SU-DHL-6 (cell line): ENCODE measurements at regions not wholly inside any gene's neighbourhood (a gene's known extent, or its start where the extent isn't known, plus 50 kb on each side); places are given as distances from the start of the nearest gene placed in this dataset.

Experiments used
- EZH2phosphoT487 ChIP-seq: fragments of 200-600 bp; sonication (generic), shearing (Covaris generic); conservative IDR thresholded peaks from 2 replicates; pipeline ENCODE4 v1.6.1; 2018; ENCODE audit warnings: mild to moderate bottlenecking, antibody characterized with exemption, low read length, moderate library complexity, mixed read lengths
- TF ChIP-seq, protein P1 (sequence below): fragments of 200-600 bp; sonication (generic); IDR thresholded peaks from one replicate; pipeline ENCODE4 v1.5.1; 2017; ENCODE audit warnings: antibody characterized with exemption, mild to moderate bottlenecking, low read length, moderate library complexity; ENCODE audit not compliant: insufficient read depth, poor library complexity, severe bottlenecking

DNA sequence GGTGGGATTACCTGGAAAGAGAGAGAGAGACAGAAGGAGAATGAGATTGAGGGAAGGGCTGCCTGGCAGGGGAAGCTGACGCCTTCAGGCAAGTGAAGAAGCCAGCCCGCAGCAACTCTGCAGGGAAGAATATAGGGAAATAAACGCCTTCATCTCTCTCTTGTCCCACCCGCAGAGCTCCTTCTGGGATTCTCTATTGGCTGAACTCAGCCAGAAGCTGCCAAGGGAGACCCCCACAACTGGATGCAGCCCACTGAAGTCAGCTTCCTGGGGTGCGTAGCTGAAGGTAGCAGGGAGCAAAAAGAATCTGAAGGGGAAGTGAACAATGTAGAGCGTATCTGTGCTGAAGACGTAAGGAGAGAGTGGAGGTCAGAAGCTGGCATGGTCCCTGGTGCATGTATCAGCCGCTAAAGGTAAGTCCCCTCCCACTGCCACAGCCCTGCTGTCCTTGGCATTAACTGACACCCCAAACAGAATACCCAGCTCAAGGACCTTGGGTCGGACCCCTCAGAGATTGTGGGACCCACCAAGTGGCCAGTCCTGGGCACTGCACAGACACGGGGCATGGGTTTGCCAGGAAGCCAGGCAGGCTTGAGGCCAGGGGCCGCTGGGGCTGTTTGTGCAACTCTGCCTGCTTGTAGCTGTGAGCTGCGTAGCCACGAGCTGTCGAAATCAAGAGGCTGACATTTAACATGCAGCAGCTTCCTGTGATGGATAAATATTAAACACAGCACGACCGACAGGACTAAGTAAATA, 469.9 kb downstream of the MN1 start:
- TF ChIP-seq, protein P1, sequence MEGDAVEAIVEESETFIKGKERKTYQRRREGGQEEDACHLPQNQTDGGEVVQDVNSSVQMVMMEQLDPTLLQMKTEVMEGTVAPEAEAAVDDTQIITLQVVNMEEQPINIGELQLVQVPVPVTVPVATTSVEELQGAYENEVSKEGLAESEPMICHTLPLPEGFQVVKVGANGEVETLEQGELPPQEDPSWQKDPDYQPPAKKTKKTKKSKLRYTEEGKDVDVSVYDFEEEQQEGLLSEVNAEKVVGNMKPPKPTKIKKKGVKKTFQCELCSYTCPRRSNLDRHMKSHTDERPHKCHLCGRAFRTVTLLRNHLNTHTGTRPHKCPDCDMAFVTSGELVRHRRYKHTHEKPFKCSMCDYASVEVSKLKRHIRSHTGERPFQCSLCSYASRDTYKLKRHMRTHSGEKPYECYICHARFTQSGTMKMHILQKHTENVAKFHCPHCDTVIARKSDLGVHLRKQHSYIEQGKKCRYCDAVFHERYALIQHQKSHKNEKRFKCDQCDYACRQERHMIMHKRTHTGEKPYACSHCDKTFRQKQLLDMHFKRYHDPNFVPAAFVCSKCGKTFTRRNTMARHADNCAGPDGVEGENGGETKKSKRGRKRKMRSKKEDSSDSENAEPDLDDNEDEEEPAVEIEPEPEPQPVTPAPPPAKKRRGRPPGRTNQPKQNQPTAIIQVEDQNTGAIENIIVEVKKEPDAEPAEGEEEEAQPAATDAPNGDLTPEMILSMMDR: no peak
- TF ChIP-seq EZH2phosphoT487: no peak
